Activated CD8-positive, alpha-beta memory T cell treated with anti-CD3 and anti-CD28 coated beads, Interleukin-2, amount 10 ng/mL, durations not matched to agents 7 days and 5 days (primary cell): ENCODE measurements at regions not wholly inside any gene's neighbourhood (a gene's known extent, or its start where the extent isn't known, plus 50 kb on each side); places are given as distances from the start of the nearest gene placed in this dataset.
"Not testable (repeated sequence)": the region's sequence is repeated elsewhere in the genome, so short reads cannot be mapped to it uniquely, and the experiment has no call there.

ENCODE experiments used
- ATAC-seq: fragments of 150-1000 bp; cut with Tn5 transposase; one replicate; pipeline ENCODE4 v1.10.0; 2021; ENCODE audit warnings: moderate library complexity
- CTCF ChIA-PET: fragments of 350-600 bp; sonication (Branson Sonifier 250); formaldehyde crosslinking; loops from one replicate; lab custom pipeline; 2021; ENCODE audit warnings: antibody characterized with exemption; lab: Charles Lee
- DNase-seq: peaks from one replicate; pipeline ENCODE4 v3.0.0-alpha.2; 2020
- H3K27ac Mint-ChIP-seq: one replicate; pipeline ENCODE4 v1.8.0; 2021; ENCODE audit warnings: mild to moderate bottlenecking, mixed read lengths
- H3K27me3 Mint-ChIP-seq: one replicate; pipeline ENCODE4 v1.8.0; 2021; ENCODE audit warnings: mixed read lengths
- H3K36me3 Mint-ChIP-seq: one replicate; pipeline ENCODE4 v1.8.0; 2021; ENCODE audit warnings: mild to moderate bottlenecking, mixed read lengths
- H3K4me1 Mint-ChIP-seq: one replicate; pipeline ENCODE4 v1.8.0; 2021; ENCODE audit warnings: mixed read lengths
- H3K4me3 Mint-ChIP-seq: one replicate; pipeline ENCODE4 v1.8.0; 2021; ENCODE audit warnings: mild to moderate bottlenecking, moderate library complexity, mixed read lengths
- H3K9me3 Mint-ChIP-seq: one replicate; pipeline ENCODE4 v1.8.0; 2022; ENCODE audit warnings: low read depth, mixed read lengths

DNA sequence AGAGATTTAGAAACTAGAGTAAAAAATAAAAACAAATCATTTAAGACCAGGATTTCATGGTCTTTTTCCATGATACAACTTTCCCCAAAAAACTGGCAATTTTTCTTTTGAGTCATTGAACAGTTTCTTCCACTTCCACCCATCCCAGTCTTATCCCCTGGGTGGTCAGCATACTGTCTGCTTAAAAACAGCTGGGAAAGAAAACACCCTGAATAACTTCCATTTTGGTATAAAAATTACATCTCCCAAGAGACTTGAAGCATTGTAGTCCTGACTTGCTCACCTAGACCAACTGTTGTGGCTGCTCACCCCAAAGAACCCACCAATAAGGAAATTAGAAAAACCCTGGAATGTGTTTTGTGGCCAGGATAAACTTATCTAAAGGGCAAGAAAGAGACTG is 731.3 kb downstream of the NR2F1-AS1 start:
- no peak for DNase-seq
- Mint-ChIP-seq H3K4me3 (no peak overlapping the region), H3K36me3 (no peaks in the 10 kb centered on the region), H3K27ac (no peak overlapping the region), H3K27me3 (no peaks in the 10 kb centered on the region), H3K9me3 (peaks cover 2% of the 10 kb centered on the region), H3K4me1 (no peaks in the 10 kb centered on the region)
- CTCF ChIA-PET, result no interaction called here
- no peak for ATAC-seq

DNA sequence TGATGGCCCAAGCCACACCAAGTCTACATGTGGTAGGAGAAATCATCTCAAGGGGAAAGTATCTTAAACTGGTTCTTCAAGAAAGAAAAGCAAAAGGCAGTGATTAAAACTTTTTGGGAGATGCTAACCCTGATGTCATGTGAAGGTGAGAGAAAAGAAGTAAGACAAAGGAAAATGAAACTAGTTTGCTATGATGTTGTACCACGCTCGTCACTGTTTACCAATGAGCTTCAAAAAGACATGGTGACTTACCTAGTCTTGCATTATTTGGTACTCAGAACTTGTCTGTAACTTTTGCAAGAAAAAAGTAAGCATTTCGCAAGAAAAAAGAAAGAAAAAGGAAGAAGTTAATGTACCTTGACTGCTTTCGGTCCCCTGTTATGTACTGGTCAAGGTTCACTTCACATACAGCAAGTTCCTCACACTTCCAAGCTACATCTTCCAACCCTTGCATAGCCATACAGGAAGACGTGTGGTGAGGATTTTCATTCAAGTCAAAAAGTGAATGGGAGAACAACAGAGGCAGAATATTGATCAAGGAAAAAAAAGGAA is 739.3 kb downstream of the NR2F1-AS1 start:
- ATAC-seq (no peak), DNase-seq (no peak)
- H3K4me3 Mint-ChIP-seq, result no peak overlapping the region
- CTCF ChIA-PET, result no interaction called here
- H3K36me3 Mint-ChIP-seq, result no peaks in the 10 kb centered on the region
- H3K4me1 Mint-ChIP-seq, result no peaks in the 10 kb centered on the region
- no peaks in the 10 kb centered on the region for H3K27me3 Mint-ChIP-seq
- H3K27ac Mint-ChIP-seq, result no peak overlapping the region
- no peaks in the 10 kb centered on the region for H3K9me3 Mint-ChIP-seq

DNA sequence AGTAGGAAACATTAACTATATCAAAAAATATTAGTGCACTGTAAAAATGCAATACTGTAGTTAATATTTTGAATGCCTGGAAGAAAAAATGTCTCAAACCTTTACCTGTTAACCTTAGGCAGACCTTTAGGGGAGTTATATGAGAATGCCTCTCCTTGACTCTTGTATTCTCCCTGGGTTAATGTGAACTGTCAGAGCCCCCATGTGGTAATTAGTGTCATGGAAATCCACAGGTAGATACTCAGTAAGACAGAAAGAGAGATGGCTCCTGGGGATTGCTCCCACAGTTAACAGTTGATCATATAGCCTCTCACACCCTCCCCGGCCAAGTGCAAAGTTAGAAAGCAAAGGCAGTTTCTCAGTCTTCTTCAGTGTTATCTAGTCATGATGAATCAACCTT is 742.8 kb downstream of the NR2F1-AS1 start:
- H3K27me3 Mint-ChIP-seq, result no peaks in the 10 kb centered on the region
- no peak overlapping the region for H3K4me3 Mint-ChIP-seq
- H3K9me3 Mint-ChIP-seq, result no peaks in the 10 kb centered on the region
- ATAC-seq, result no peak
- no peaks in the 10 kb centered on the region for H3K36me3 Mint-ChIP-seq
- DNase-seq, result no peak
- CTCF ChIA-PET, result no interaction called here
- no peaks in the 10 kb centered on the region for H3K4me1 Mint-ChIP-seq
- H3K27ac Mint-ChIP-seq, result no peak overlapping the region

DNA sequence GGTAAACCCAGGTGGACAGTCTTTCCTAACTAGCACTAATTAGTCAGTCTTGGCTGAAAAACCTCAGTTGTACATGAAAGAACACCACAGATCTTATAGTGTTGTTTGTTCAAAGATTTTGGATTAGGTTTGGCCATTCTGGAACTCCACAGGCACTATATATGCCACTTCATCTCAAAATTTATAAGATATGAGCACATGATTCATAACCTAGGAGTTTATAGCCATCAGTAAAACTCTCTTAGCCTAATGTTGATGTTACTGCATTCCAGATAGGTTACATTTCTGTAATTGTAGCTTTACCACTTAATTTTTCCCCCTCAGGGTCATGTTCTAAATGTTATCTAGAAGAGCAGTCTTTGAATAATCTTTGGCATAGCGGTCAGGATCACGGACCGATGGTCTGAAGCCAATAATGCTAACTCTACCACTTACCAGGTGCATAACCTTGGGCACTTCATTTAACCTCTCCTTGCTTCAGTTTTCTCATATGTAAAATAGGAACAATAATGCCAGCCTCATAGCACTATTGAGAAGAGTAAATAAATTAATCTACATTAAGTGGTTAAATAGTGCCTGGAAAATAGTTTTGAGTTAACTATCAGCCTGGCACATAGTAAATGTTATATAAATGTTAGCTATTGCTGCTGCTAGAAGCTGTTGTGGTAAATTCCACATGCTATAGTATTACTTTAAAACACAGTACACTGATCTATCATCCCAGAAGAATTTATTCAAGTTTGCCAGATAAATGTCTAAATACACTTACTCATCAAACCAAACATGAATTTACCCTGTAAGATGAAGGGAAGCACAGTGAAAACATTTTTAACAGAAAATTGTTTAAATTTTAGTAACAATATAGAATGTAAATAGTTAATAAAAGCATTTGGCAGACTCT is 743.9 kb downstream of the NR2F1-AS1 start:
- ATAC-seq, result no peak
- H3K4me3 Mint-ChIP-seq, result no peak overlapping the region
- H3K4me1 Mint-ChIP-seq, result no peaks in the 10 kb centered on the region
- no peaks in the 10 kb centered on the region for H3K9me3 Mint-ChIP-seq
- CTCF ChIA-PET, result no interaction called here
- DNase-seq, result no peak
- no peaks in the 10 kb centered on the region for H3K36me3 Mint-ChIP-seq
- H3K27ac Mint-ChIP-seq, result no peak overlapping the region
- H3K27me3 Mint-ChIP-seq, result no peaks in the 10 kb centered on the region

DNA sequence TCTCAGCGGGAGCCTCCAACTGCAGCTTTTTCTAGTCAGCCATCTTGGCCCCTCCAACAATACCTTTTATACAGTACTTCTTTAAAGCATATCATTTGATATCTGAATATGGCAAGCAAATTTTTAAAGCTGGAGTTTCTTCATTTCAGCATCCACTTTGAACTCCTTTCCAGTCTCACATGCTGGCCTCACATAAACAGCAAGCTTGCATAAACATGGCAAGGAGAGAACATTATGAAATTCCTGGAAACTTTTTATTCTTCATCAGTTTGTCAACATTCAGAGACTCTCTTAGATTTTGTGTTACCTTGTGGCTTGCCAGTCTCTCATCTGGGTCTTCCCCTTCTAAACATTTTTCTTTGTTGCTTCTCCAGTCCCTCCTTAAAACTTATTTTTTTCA is 745.3 kb downstream of the NR2F1-AS1 start:
- Mint-ChIP-seq H3K27me3 (no peaks in the 10 kb centered on the region), H3K27ac (no peak overlapping the region), H3K4me1 (no peaks in the 10 kb centered on the region), H3K36me3 (no peaks in the 10 kb centered on the region), H3K9me3 (no peaks in the 10 kb centered on the region), H3K4me3 (no peak overlapping the region)
- CTCF ChIA-PET, result no interaction called here
- DNase-seq (no peak), ATAC-seq (no peak)

DNA sequence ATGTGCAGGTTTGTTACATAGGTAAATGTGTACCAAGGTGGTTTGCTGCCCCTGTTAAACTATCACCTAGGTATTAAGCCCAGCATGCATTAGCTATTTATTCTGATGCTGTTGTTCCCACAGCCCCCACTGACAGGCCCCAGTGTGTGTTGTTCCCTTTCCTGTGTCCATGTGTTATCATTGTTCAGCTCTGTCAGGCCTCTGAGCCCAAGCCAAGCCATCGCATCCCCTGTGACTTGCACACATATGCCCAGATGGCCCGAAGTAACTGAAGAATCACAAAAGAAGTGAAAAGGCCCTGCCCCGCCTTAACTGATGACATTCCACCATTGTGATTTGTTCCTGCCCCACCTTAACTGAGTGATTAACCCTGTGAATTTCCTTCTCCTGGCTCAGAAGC is 757.5 kb downstream of the NR2F1-AS1 start:
- DNase-seq, ATAC-seq, H3K9me3 Mint-ChIP-seq, CTCF ChIA-PET, H3K27me3 Mint-ChIP-seq, H3K27ac Mint-ChIP-seq, H3K36me3 Mint-ChIP-seq, H3K4me1 Mint-ChIP-seq, H3K4me3 Mint-ChIP-seq: not testable (repeated sequence)

DNA sequence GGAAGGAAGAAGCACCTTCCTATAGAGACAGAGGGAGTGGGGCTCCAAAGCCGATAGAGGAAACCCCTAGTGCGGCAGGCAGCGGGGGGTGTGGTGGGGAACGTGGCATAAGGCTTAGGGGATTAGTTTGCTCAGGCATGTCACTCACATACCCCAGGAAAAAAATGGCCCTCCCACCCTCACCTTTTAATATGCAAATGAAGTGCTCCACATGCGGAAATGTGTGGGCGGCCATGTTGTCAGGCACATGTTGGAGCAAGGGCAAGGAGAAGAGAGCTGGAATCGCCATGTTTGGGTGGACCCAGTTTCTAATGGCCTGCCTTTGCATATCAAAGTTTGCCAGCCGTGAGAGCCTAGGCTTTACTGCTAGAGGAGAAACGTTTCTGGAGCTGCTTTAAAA is 758.8 kb downstream of the NR2F1-AS1 start:
- Mint-ChIP-seq H3K27me3 (no peaks in the 10 kb centered on the region), H3K9me3 (no peaks in the 10 kb centered on the region), H3K27ac (no peak overlapping the region), H3K36me3 (no peaks in the 10 kb centered on the region), H3K4me3 (no peak overlapping the region), H3K4me1 (no peaks in the 10 kb centered on the region)
- ATAC-seq, result no peak
- CTCF ChIA-PET, result no interaction called here
- DNase-seq, result no peak

DNA sequence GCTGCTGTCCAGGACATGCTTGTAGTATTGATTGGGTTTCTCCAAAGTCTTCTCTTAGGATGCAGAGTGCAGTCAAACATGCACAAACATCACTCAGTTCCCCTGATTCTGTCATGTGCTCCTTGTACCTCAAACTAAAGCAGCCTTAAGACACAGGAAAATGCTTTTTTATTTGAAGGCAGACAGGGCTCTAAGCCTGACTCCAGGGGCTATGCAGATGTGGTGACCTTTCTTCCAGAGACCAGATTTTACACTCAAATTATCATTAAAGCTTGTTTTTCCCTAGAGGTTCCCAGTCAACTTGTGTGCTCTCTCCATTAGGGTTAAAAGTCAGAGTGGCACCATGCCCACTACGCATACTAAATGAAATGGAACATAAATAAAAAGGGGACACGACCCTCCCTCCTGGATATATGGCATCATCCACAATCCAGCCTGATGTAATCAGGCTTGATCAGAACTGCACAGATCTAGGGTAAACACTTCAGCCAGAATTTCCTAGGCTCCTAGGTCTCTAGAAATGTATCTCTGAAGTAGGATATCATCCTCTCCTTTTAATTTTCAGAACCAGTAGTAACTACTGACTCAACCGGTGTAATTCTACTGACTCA is 771.1 kb downstream of the NR2F1-AS1 start:
- CTCF ChIA-PET, result no interaction called here
- ATAC-seq, result no peak
- H3K27me3 Mint-ChIP-seq, result no peaks in the 10 kb centered on the region
- no peaks in the 10 kb centered on the region for H3K9me3 Mint-ChIP-seq
- no peak overlapping the region for H3K27ac Mint-ChIP-seq
- no peak overlapping the region for H3K4me3 Mint-ChIP-seq
- DNase-seq, result no peak
- H3K36me3 Mint-ChIP-seq, result no peaks in the 10 kb centered on the region
- H3K4me1 Mint-ChIP-seq, result no peaks in the 10 kb centered on the region

DNA sequence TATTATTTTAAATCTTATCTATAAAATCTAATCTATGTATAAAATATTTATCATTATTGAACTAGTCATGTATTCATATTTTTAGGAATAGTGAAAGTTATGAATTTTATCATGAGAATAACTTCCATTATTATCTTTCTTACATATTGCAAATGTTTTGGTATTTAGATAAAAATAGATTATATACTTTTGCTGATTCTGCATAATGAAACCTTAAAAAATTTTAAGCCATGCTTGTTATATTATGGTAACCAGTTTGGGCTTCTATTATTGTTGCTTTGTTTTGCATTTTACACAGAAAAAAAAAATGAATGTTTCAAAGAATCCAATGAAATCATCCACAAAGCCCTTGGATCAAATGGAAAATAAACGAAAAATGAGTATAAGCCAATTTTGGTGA is 772.5 kb downstream of the NR2F1-AS1 start:
- H3K27ac Mint-ChIP-seq, result no peak overlapping the region
- H3K36me3 Mint-ChIP-seq, result no peaks in the 10 kb centered on the region
- H3K4me3 Mint-ChIP-seq, result no peak overlapping the region
- DNase-seq (no peak), ATAC-seq (no peak)
- H3K9me3 Mint-ChIP-seq, result no peaks in the 10 kb centered on the region
- no peaks in the 10 kb centered on the region for H3K27me3 Mint-ChIP-seq
- H3K4me1 Mint-ChIP-seq, result no peaks in the 10 kb centered on the region
- CTCF ChIA-PET, result no interaction called here

DNA sequence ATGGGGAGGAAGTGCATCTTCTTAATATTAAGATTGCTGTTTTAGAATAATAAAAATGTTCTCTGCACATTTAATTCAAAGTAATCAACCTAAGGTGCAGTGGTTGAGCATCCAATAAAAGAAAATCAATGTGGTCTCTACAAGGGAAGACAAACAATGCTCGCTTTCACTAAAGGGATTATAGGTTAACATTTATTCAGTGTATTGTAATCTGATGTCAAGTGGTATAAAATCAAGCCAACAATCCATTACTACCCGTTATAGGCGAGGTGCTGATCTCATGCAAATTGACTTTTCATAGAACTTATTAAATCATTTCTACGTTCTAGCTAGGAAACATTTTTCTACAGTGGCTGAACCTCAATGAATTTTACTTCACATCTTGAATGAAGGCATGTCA is 773.9 kb downstream of the NR2F1-AS1 start:
- Mint-ChIP-seq H3K4me3 (no peak overlapping the region), H3K4me1 (no peaks in the 10 kb centered on the region), H3K27me3 (no peaks in the 10 kb centered on the region), H3K27ac (no peak overlapping the region), H3K9me3 (no peaks in the 10 kb centered on the region), H3K36me3 (no peaks in the 10 kb centered on the region)
- CTCF ChIA-PET, result no interaction called here
- DNase-seq (no peak), ATAC-seq (no peak)

DNA sequence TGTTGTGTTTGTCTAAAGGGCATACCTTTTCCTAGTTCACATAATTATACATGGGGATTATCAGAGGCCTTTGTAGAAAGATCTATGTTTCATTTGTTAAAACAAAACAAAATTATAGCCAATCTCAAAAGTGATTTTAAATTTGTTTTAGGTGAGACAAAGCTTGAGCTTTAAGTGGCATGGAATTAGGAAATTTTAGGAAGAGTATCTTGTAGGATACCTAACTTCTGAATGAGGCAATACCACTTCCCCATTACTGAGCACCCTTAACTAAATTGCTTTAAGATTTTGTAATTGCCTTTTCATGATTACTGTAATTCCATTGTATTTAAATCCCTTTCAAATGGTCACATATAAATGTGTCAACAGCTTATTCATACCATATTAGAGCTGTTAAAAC is 775.6 kb downstream of the NR2F1-AS1 start:
- DNase-seq, result no peak
- Mint-ChIP-seq H3K9me3 (no peaks in the 10 kb centered on the region), H3K4me3 (no peak overlapping the region), H3K27me3 (no peaks in the 10 kb centered on the region), H3K36me3 (no peaks in the 10 kb centered on the region), H3K27ac (no peak overlapping the region), H3K4me1 (no peaks in the 10 kb centered on the region)
- CTCF ChIA-PET, result no interaction called here
- ATAC-seq, result no peak

DNA sequence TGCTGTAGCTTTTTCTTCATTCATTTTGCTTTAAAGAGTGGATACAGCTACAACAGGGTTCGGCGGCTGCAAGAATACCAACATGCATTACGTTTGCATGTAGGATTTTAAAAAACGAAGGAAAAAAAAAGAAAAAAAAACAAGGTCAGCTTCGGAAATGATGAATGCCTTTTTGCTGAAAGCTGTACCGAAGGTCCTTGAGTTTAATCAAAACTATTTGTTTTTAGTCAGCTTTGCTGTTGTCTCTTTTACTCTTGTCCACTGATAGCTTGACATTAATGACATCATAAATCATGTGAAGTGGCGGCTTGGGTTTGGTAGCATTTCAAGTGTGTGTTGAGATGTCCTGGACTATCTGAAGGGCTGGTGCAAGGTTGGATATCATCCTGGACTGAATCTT is 779.1 kb downstream of the NR2F1-AS1 start:
- ATAC-seq (no peak), DNase-seq (no peak)
- CTCF ChIA-PET, result no interaction called here
- Mint-ChIP-seq H3K27ac (no peak overlapping the region), H3K4me3 (no peak overlapping the region), H3K36me3 (no peaks in the 10 kb centered on the region), H3K9me3 (no peaks in the 10 kb centered on the region), H3K27me3 (no peaks in the 10 kb centered on the region), H3K4me1 (no peaks in the 10 kb centered on the region)

DNA sequence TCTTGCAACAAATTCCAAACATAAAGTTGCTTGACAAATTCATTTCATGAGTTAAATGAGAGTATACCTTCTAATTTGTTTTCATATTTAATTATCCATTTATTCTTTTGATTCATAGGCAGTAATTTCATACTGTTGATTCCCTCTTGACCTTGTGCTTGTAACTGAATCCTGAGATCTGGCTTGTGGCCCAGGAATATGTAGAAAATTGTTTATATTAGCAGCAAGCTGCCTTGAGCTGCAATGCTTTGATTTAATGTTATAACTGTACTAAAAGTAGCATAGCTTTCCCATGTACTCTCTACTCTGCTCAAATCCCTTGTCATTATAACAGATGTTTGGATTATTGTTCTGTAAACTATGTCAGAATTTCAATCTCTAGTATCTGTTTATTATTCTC is 780.7 kb downstream of the NR2F1-AS1 start:
- no peak overlapping the region for H3K27ac Mint-ChIP-seq
- CTCF ChIA-PET, result no interaction called here
- no peak for ATAC-seq

DNA sequence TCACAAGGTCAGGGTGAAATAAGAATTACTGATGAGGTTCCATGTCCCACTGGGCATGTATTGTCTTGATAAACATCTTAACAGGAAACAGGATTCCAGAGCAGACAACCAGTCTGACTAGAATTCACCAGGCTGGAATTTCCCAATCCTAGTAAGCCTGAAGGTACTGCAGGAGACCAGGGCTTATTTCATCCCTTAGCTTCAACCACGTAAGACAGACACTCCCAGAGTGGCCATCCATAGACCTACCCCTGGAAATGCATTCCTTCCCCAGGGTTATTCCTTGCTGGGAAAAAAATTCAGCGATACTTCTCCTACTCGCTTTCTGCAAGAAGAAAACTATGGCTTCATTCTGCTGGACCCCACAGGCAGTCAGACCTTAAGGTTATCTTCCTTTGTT is 785.4 kb downstream of the NR2F1-AS1 start:
- Mint-ChIP-seq H3K4me3 (no peak overlapping the region), H3K36me3 (no peaks in the 10 kb centered on the region), H3K27ac (no peak overlapping the region), H3K27me3 (no peaks in the 10 kb centered on the region), H3K4me1 (no peaks in the 10 kb centered on the region), H3K9me3 (peaks cover 3% of the 10 kb centered on the region)
- no peak for DNase-seq
- no peak for ATAC-seq
- CTCF ChIA-PET, result no interaction called here

More for the DNA sequence above, 780.7 kb downstream of the NR2F1-AS1 start:
- H3K27me3 Mint-ChIP-seq, result no peaks in the 10 kb centered on the region
- no peaks in the 10 kb centered on the region for H3K4me1 Mint-ChIP-seq
- H3K36me3 Mint-ChIP-seq, result no peaks in the 10 kb centered on the region
- H3K4me3 Mint-ChIP-seq, result no peak overlapping the region
- peaks cover 3% of the 10 kb centered on the region for H3K9me3 Mint-ChIP-seq
- DNase-seq, result no peak
